SU-DHL-6 (cell line): ENCODE measurements at regions not wholly inside any gene's neighbourhood (a gene's known extent, or its start where the extent isn't known, plus 50 kb on each side); places are given as distances from the start of the nearest gene placed in this dataset.

Experiments
- H2AFZ ChIP-seq: fragments of 200-600 bp; sonication (generic); 2 replicates; pipeline ENCODE4 v1.6.1; 2014; ENCODE audit warnings: low read depth, mild to moderate bottlenecking, moderate library complexity, mixed read lengths, antibody characterized with exemption, low read length; ENCODE audit not compliant: severe bottlenecking
- H3F3A ChIP-seq: fragments of 200-600 bp; shearing (Covaris generic); 2 replicates; pipeline ENCODE4 v1.6.0; 2016; ENCODE audit warnings: antibody characterized with exemption, mild to moderate bottlenecking; ENCODE audit not compliant: insufficient read depth
- H3K27ac ChIP-seq: fragments of 200-600 bp; sonication (generic); 2 replicates; pipeline ENCODE4 v1.5.1; 2016; ENCODE audit warnings: low read depth, mild to moderate bottlenecking, low read length, moderate library complexity, mixed read lengths
- H3K27me3 ChIP-seq: fragments of 200-600 bp; sonication (generic), shearing (Covaris generic); 2 replicates; pipeline ENCODE4 v1.6.0; 2014; ENCODE audit warnings: mild to moderate bottlenecking, low read length
- H3K36me3 ChIP-seq: fragments of 200-600 bp; sonication (generic); 2 replicates; pipeline ENCODE4 v1.6.1; 2014; ENCODE audit warnings: mild to moderate bottlenecking, low read length, mixed read lengths
- H3K4me2 ChIP-seq: fragments of 300-600, 200-600 bp; shearing (Covaris generic), sonication (generic); 2 replicates; pipeline ENCODE4 v1.6.0; 2014; ENCODE audit warnings: low read length, low read depth, mild to moderate bottlenecking; ENCODE audit not compliant: poor library complexity, severe bottlenecking
- H3K4me3 ChIP-seq: fragments of 200-600 bp; sonication (generic); 2 replicates; pipeline ENCODE4 v1.5.1; 2014; ENCODE audit warnings: antibody characterized with exemption, low read length, mild to moderate bottlenecking, mixed read lengths; ENCODE audit not compliant: insufficient read depth, poor library complexity, severe bottlenecking
- H3K79me2 ChIP-seq: fragments of 200-600 bp; sonication (generic); 2 replicates; pipeline ENCODE4 v1.6.1; 2014; ENCODE audit warnings: mild to moderate bottlenecking, low read length, moderate library complexity; ENCODE audit not compliant: insufficient read depth
- H3K9ac ChIP-seq: fragments of 200-600 bp; sonication (generic); 2 replicates; pipeline ENCODE4 v1.7.0; 2014; ENCODE audit warnings: mild to moderate bottlenecking, low read length
- H3K9me2 ChIP-seq: fragments of 200-600 bp; sonication (generic); replicated peaks from 2 replicates; pipeline ENCODE4 v1.6.1; 2014; ENCODE audit warnings: low read length; ENCODE audit not compliant: insufficient read depth
- H3K9me3 ChIP-seq: fragments of 200-600 bp; sonication (generic); 2 replicates; pipeline ENCODE4 v1.6.1; 2014; ENCODE audit warnings: low read length, mixed read lengths; ENCODE audit not compliant: insufficient read depth
- H4K20me1 ChIP-seq: fragments of 200-600 bp; sonication (generic); 2 replicates; pipeline ENCODE4 v1.6.1; 2014; ENCODE audit warnings: low read depth, mild to moderate bottlenecking, antibody characterized with exemption, low read length, moderate library complexity, mixed read lengths
- EZH2phosphoT487 ChIP-seq: fragments of 200-600 bp; sonication (generic), shearing (Covaris generic); conservative IDR thresholded peaks from 2 replicates; pipeline ENCODE4 v1.6.1; 2018; ENCODE audit warnings: mild to moderate bottlenecking, antibody characterized with exemption, low read length, moderate library complexity, mixed read lengths
- TF ChIP-seq, protein P1 (sequence below): fragments of 200-600 bp; sonication (generic); IDR thresholded peaks from one replicate; pipeline ENCODE4 v1.5.1; 2017; ENCODE audit warnings: antibody characterized with exemption, mild to moderate bottlenecking, low read length, moderate library complexity; ENCODE audit not compliant: insufficient read depth, poor library complexity, severe bottlenecking

DNA sequence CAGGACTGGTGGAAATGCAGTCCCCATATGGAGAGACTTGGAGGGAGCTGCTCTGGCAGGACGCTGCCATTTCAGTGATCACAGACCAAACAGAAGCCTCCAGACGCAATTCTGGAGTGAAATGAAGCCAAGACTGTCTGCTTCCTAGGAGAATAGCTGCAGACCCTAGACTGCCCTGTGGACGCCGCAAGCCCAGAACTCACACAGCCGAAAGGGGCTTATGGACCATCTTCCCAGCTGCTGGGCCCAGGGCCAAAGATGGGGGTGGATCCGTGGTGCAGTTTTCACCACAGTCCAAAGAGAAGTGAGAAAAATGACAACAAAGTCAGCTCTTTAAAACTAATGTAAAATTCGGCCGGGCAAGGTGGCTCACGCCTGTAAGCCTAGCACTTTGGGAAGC lies 165.7 kb downstream of the CBLN1 start:
- Histone ChIP-seq H3K9ac (no peak overlapping the region), H3F3A (no peaks in the 10 kb centered on the region), H3K9me3 (no peaks in the 10 kb centered on the region), H3K4me3 (no peak overlapping the region), H3K36me3 (no peaks in the 10 kb centered on the region), H3K4me2 (no peak overlapping the region), H3K27ac (no peak overlapping the region), H2AFZ (no peak overlapping the region), H3K9me2 (no peaks in the 10 kb centered on the region), H4K20me1 (no peaks in the 10 kb centered on the region), H3K27me3 (no peaks in the 10 kb centered on the region), H3K79me2 (no peaks in the 10 kb centered on the region)
- TF ChIP-seq, protein P1, sequence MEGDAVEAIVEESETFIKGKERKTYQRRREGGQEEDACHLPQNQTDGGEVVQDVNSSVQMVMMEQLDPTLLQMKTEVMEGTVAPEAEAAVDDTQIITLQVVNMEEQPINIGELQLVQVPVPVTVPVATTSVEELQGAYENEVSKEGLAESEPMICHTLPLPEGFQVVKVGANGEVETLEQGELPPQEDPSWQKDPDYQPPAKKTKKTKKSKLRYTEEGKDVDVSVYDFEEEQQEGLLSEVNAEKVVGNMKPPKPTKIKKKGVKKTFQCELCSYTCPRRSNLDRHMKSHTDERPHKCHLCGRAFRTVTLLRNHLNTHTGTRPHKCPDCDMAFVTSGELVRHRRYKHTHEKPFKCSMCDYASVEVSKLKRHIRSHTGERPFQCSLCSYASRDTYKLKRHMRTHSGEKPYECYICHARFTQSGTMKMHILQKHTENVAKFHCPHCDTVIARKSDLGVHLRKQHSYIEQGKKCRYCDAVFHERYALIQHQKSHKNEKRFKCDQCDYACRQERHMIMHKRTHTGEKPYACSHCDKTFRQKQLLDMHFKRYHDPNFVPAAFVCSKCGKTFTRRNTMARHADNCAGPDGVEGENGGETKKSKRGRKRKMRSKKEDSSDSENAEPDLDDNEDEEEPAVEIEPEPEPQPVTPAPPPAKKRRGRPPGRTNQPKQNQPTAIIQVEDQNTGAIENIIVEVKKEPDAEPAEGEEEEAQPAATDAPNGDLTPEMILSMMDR: no peak
- TF ChIP-seq EZH2phosphoT487: no peak

DNA sequence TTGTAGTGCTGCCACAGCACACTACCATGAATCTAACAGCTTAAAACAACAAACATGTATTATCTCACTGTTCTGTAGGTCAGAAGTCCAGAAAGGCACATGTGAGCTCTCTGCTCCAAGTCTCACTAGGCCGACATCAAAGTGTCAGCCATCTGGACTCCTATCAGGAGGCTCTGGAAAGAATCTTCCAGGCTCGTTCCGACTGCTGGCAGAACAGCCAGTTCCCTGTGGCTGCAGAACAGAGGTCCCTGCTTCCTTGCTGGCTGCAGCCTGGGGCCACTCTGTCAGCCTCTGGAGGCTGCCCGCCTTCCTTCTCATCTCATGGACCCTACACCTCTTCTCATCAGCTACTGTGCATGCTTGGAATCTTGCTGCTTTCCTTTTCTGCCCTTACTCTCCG lies 168.9 kb downstream of the CBLN1 start:
- Histone ChIP-seq H3K27ac (no peak overlapping the region), H3F3A (no peaks in the 10 kb centered on the region), H3K79me2 (no peaks in the 10 kb centered on the region), H3K9me3 (no peaks in the 10 kb centered on the region), H4K20me1 (no peaks in the 10 kb centered on the region), H3K9ac (no peak overlapping the region), H3K27me3 (no peaks in the 10 kb centered on the region), H3K4me3 (no peak overlapping the region), H2AFZ (no peak overlapping the region), H3K9me2 (no peaks in the 10 kb centered on the region), H3K36me3 (no peaks in the 10 kb centered on the region), H3K4me2 (no peak overlapping the region)
- no peak for TF ChIP-seq EZH2phosphoT487
- TF ChIP-seq, protein P1: no peak

DNA sequence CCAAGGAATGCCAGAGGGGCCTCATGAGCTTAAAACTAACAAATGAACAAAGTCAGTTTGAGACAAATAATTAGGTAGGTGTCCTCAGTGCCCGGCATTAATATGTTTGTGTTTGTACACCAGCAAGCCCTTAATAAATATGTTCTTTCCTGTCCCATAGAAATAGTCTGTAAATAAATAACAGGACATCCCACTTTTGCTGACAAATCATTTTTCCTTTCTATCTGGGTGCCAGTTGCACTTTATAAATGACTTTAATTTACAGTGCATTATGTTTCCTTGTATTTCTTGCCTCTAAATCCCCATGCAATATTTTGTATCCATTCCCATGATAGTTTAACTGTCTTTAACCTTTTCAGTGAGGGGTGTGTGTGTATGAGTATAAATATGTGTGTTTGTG lies 170.3 kb downstream of the CBLN1 start:
- Histone ChIP-seq H3K9ac (no peak overlapping the region), H3K4me2 (no peak overlapping the region), H3F3A (no peaks in the 10 kb centered on the region), H3K9me3 (no peaks in the 10 kb centered on the region), H2AFZ (no peak overlapping the region), H3K27ac (no peak overlapping the region), H3K36me3 (no peaks in the 10 kb centered on the region), H3K27me3 (no peaks in the 10 kb centered on the region), H3K79me2 (no peaks in the 10 kb centered on the region), H3K9me2 (no peaks in the 10 kb centered on the region), H4K20me1 (no peaks in the 10 kb centered on the region), H3K4me3 (no peak overlapping the region)
- TF ChIP-seq EZH2phosphoT487: no peak
- TF ChIP-seq, protein P1: no peak

DNA sequence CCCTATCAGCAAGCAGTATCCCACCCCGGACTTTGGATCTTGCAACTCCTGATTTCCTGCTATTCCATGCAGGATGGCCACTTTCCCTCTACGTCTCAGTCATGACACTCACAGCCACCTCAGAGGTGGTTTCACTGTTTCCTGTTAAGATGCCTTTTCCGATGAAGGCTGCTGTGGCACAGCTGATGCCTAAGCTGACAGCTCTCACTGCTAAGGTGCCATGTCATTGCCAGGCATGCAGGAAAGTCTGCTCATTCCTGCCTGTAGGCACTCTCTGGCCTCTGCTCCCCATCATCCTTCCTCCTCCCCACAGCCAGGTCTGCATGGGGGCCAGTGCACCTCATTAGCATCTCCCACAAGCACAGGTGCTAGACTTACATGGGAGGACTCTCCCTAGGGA lies 173.0 kb downstream of the CBLN1 start:
- no peaks in the 10 kb centered on the region for H3K27me3 ChIP-seq
- no peak overlapping the region for H2AFZ ChIP-seq
- H3K36me3 ChIP-seq: no peaks in the 10 kb centered on the region
- H3K9ac ChIP-seq: no peak overlapping the region
- TF ChIP-seq, protein P1: no peak
- no peak for TF ChIP-seq EZH2phosphoT487
- H3K4me3 ChIP-seq: no peak overlapping the region
- no peaks in the 10 kb centered on the region for H4K20me1 ChIP-seq
- H3K4me2 ChIP-seq: no peak overlapping the region
- no peaks in the 10 kb centered on the region for H3F3A ChIP-seq
- H3K9me2 ChIP-seq: no peaks in the 10 kb centered on the region
- no peaks in the 10 kb centered on the region for H3K9me3 ChIP-seq
- no peaks in the 10 kb centered on the region for H3K79me2 ChIP-seq
- H3K27ac ChIP-seq: no peak overlapping the region
